Endothelial cell (in vitro differentiated cells): ENCODE measurements at regions not wholly inside any gene's neighbourhood (a gene's known extent, or its start where the extent isn't known, plus 50 kb on each side); places are given as distances from the start of the nearest gene placed in this dataset.

Experiments used
- DNase-seq: peaks from one replicate; pipeline ENCODE4 v3.0.0; 2021; ENCODE audit warnings: low spot score
- H3K27ac Mint-ChIP-seq: one replicate; pipeline ENCODE4 v1.8.0; 2021; ENCODE audit warnings: mixed read lengths, inconsistent platforms; ENCODE audit not compliant: unreplicated experiment
- H3K27me3 Mint-ChIP-seq: one replicate; pipeline ENCODE4 v1.8.0; 2021; ENCODE audit warnings: mild to moderate bottlenecking, moderate library complexity, mixed read lengths, inconsistent platforms; ENCODE audit not compliant: unreplicated experiment
- H3K36me3 Mint-ChIP-seq: one replicate; pipeline ENCODE4 v1.8.0; 2021; ENCODE audit warnings: mild to moderate bottlenecking, low read depth, mixed read lengths, inconsistent platforms; ENCODE audit not compliant: unreplicated experiment
- H3K4me1 Mint-ChIP-seq: one replicate; pipeline ENCODE4 v1.8.0; 2021; ENCODE audit warnings: mild to moderate bottlenecking, mixed read lengths, inconsistent platforms; ENCODE audit not compliant: unreplicated experiment
- H3K4me3 Mint-ChIP-seq: one replicate; pipeline ENCODE4 v1.8.0; 2021; ENCODE audit warnings: mild to moderate bottlenecking, mixed read lengths, inconsistent platforms; ENCODE audit not compliant: unreplicated experiment
- H3K9me3 Mint-ChIP-seq: one replicate; pipeline ENCODE4 v1.8.0; 2021; ENCODE audit warnings: mixed read lengths, inconsistent platforms; ENCODE audit not compliant: unreplicated experiment
- CTCF ChIP-seq: fragments of 200-600 bp; sonication (generic); IDR thresholded peaks from one replicate; pipeline ENCODE4 v1.5.0; 2021; ENCODE audit warnings: antibody characterized with exemption; ENCODE audit not compliant: unreplicated experiment

- no peak for DNase-seq
- Mint-ChIP-seq H3K4me3 (no peak overlapping the region), H3K4me1 (no peaks in the 10 kb centered on the region), H3K27ac (no peak overlapping the region), H3K36me3 (no peaks in the 10 kb centered on the region), H3K9me3 (no peaks in the 10 kb centered on the region), H3K27me3 (no peaks in the 10 kb centered on the region)
- TF ChIP-seq CTCF: no peak
Measured at GRCh38 chr10:128393546-128393945, 267.3 kb upstream of the MKI67 start.

DNA sequence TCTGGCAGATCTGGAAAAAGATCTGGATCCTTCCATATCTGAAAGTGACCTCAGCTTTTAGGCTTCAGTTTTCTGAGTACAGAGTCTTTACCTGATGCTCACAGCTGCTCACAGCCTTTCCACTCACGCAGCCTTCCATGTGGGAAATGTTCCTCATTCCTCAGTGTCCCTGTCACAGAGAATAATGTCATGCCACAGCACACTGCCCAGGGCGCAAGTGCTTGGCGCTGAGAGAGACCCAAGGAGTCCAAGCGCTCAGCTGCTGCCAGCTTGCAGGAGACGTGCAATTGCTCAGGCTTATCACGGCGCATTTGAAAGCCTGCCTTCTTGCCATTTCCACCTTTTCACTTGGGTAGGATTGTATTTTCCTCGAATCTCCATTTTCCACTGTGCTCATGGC, 271.9 kb upstream of the MKI67 start:
- Mint-ChIP-seq H3K27ac (no peak overlapping the region), H3K27me3 (no peaks in the 10 kb centered on the region), H3K9me3 (peaks cover 5% of the 10 kb centered on the region), H3K4me3 (no peak overlapping the region), H3K36me3 (no peaks in the 10 kb centered on the region), H3K4me1 (no peaks in the 10 kb centered on the region)
- TF ChIP-seq CTCF: no peak
- DNase-seq: no peak

- TF ChIP-seq CTCF: no peak
- H3K27me3 Mint-ChIP-seq: no peaks in the 10 kb centered on the region
Measured at GRCh38 chr10:128398999-128399398, 272.8 kb upstream of the MKI67 start.

DNA sequence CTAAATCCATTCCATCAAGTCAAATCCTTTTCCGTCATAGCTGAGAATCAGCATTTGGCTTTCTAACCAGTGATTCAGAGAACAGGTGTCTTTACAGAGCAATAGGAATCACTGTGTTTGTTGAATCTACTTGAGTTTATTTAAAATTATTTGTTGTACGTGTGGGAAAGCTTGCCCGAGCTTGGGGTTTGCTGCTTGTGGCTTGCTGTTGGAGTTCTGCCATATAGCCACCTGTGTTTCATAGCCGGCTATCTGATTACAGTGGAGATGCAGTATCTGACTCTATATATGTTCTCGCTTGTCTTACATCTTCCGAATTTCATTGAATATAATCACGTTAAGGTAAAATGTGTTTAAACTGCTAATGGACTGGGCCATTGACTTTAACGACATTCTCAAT, 274.3 kb upstream of the MKI67 start:
- H3K4me3 Mint-ChIP-seq: no peak overlapping the region
- H3K9me3 Mint-ChIP-seq: peaks cover 5% of the 10 kb centered on the region
- H3K36me3 Mint-ChIP-seq: no peaks in the 10 kb centered on the region
- no peaks in the 10 kb centered on the region for H3K4me1 Mint-ChIP-seq
- DNase-seq: no peak
- no peak overlapping the region for H3K27ac Mint-ChIP-seq
- TF ChIP-seq CTCF: no peak
- no peaks in the 10 kb centered on the region for H3K27me3 Mint-ChIP-seq

More at GRCh38 chr10:128398999-128399398, 272.8 kb upstream of the MKI67 start:
- H3K4me3 Mint-ChIP-seq: no peak overlapping the region
- H3K9me3 Mint-ChIP-seq: peaks cover 5% of the 10 kb centered on the region
- no peaks in the 10 kb centered on the region for H3K4me1 Mint-ChIP-seq
- H3K36me3 Mint-ChIP-seq: no peaks in the 10 kb centered on the region
- no peak for DNase-seq
- no peak overlapping the region for H3K27ac Mint-ChIP-seq

DNA sequence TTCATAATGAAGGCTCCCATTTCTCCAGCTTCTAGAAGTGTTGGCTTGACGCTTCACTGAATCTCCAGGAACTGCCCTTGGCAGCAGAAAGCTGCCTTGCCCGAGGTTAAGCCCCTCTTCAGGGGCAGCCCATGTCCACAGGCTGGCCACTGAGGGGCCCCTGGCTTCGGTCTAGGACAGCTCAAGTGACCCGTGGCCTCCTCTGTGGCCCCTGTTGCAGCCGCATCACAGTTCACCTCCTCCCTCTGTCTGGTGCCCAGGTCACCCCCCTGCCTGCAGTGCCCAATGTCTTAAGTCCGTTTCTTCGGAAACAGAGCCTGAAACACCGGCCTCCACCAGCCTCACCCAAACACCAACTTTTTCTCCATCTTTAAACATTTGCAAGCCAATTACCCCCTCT, 279.2 kb upstream of the MKI67 start:
- Mint-ChIP-seq H3K4me3 (no peak overlapping the region), H3K4me1 (no peaks in the 10 kb centered on the region)

More for the DNA sequence above, 279.2 kb upstream of the MKI67 start:
- no peak for DNase-seq
- Mint-ChIP-seq H3K27ac (no peak overlapping the region), H3K27me3 (no peaks in the 10 kb centered on the region), H3K36me3 (no peaks in the 10 kb centered on the region), H3K9me3 (peaks cover 5% of the 10 kb centered on the region)
- no peak for TF ChIP-seq CTCF
